ENCODE measurements at regions not wholly inside any gene's neighbourhood (a gene's known extent, or its start where the extent isn't known, plus 50 kb on each side); places are given as distances from the start of the nearest gene placed in this dataset.

DNA sequence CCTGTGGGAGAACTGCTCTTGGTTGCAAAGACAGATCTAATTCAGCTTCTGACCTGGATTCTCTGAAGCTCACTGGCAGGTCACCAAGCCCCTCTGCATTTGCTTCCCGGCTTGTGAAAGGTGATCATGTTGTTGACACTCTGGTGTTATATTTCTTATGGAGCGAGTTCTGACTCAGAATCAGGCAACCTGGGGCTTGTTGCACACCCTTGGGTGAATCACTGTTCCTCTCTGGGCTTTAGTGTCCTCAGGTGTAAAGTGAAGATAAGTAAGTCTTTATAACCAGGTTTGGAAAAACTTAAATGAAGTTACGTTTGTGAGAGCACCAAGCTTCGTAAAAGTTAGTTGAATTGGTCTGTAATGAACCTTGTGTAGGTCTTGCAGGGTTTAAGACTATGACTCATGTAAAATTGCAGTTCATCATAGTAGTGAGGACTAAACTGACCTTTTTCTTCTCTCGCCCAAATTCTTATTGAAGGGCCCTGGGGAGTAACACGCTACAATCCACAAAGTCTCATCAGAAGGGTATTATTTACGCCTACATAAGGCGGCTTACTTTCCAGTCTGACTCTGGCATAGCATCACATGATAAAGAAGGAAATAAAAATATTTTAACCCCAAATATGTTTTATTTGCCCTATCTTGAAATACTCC is 218.6 kb downstream of the TMEM38B start:
- peaks cover 40% of the 10 kb centered on the region for H3K4me1 ChIP-seq
- intact Hi-C loops (cut with micrococcal nuclease; ENCODE audit: unreplicated experiment): no loop called here
- H3K27me3 ChIP-seq (replicated peaks; ENCODE audit: control insufficient read depth, insufficient read depth, low read length): no peaks in the 10 kb centered on the region
- Mint-ChIP-seq H3K36me3 (ENCODE audit: insufficient read depth, unreplicated experiment) (peaks cover 11% of the 10 kb centered on the region), H3K4me3 (ENCODE audit: unreplicated experiment) (no peak overlapping the region), H3K9me3 (ENCODE audit: unreplicated experiment) (peaks cover 38% of the 10 kb centered on the region), H3K27ac (ENCODE audit: unreplicated experiment) (peak overlapping the region; percentile 93), H3K27me3 (ENCODE audit: insufficient read depth, unreplicated experiment) (no peaks in the 10 kb centered on the region), H3K4me1 (ENCODE audit: low read depth, unreplicated experiment) (peaks cover 34% of the 10 kb centered on the region)
- no peaks in the 10 kb centered on the region for H3K36me3 ChIP-seq (ENCODE audit: control insufficient read depth, insufficient read depth, low read length)
- no TSS peak for BruUV-seq (replicated peaks)
- CTCF ChIA-PET: no interaction called here
- no peak for TF ChIP-seq CTCF (IDR thresholded peaks at IDR 0.05; ENCODE audit: insufficient read depth in 1 of 2, low read depth in 1 of 2, low read length in 1 of 2, severe bottlenecking in 1 of 2, unreplicated experiment in 1 of 2)
- peak in 1 of 2 experiments; percentile 5 for DNase-seq
- peaks cover 4% of the 10 kb centered on the region for H3K9me3 ChIP-seq
- H3K4me3 ChIP-seq (ENCODE audit: low read depth, low read length): no peak overlapping the region
- POLR2A ChIA-PET: no interaction called here

DNA sequence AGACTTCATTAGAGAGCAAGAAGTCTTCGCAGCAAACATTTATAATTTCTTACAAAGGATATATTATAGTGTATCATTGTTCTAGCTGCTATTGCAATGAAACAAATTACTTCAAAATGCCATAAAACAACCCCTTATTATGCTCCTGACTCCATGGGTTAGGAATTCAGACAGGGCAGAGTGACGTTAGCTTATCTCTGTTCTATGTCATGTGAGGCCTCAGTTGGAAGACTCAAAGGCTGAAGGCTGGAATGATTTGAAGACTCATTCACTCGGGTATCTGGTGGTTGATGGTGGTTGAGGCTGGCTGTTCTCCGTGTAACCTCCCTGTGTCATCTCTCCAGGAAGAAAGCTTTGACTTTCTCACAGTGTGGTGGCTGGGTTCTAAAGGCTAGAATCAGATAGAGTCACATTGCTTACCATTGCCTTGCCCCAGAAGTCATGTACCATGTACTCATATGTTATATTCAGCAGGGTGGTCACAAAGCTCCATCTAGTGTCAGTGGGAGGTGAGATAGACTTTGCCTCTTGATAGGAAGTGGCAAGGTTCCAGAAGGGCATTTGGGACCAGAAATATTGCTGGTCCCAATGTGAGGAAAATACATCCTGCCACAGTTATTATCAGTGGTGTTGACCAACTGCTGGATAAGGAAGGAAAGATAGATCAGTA is 226.9 kb downstream of the TMEM38B start:
- H3K4me3 Mint-ChIP-seq (ENCODE audit: unreplicated experiment): no peak overlapping the region
- H3K27me3 Mint-ChIP-seq (ENCODE audit: insufficient read depth, unreplicated experiment): no peaks in the 10 kb centered on the region
- no peak overlapping the region for H3K27ac Mint-ChIP-seq (ENCODE audit: unreplicated experiment)
- Histone ChIP-seq H3K9me3 (no peaks in the 10 kb centered on the region; the same call in 1 of the 2 replicates), H3K4me1 (peaks cover 9% of the 10 kb centered on the region), H3K4me3 (ENCODE audit: low read depth, low read length) (no peak overlapping the region), H3K27me3 (replicated peaks; ENCODE audit: control insufficient read depth, insufficient read depth, low read length) (no peaks in the 10 kb centered on the region), H3K36me3 (ENCODE audit: control insufficient read depth, insufficient read depth, low read length) (no peaks in the 10 kb centered on the region)
- intact Hi-C loops (cut with micrococcal nuclease; ENCODE audit: unreplicated experiment): loop anchor here (1.0 kb wide), 1 partner anchor 20 kb away; no protein-coding TSS in a partner anchor
- no peak for DNase-seq
- H3K4me1 Mint-ChIP-seq (ENCODE audit: low read depth, unreplicated experiment): peaks cover 13% of the 10 kb centered on the region
- H3K36me3 Mint-ChIP-seq (ENCODE audit: insufficient read depth, unreplicated experiment): no peaks in the 10 kb centered on the region
- H3K9me3 Mint-ChIP-seq (ENCODE audit: unreplicated experiment): peaks cover 9% of the 10 kb centered on the region
- CTCF ChIA-PET: interaction anchor here (1.0 kb wide), 1 partner anchor 9 kb away, joined by 3 read pairs; no protein-coding TSS in a partner anchor
- BruUV-seq (replicated peaks): no TSS peak
- POLR2A ChIA-PET: no interaction called here
- TF ChIP-seq CTCF (IDR thresholded peaks at IDR 0.05; ENCODE audit: insufficient read depth in 1 of 2, low read depth in 1 of 2, low read length in 1 of 2, severe bottlenecking in 1 of 2, unreplicated experiment in 1 of 2): peak in 1 of 2 experiments; percentile 15

DNA sequence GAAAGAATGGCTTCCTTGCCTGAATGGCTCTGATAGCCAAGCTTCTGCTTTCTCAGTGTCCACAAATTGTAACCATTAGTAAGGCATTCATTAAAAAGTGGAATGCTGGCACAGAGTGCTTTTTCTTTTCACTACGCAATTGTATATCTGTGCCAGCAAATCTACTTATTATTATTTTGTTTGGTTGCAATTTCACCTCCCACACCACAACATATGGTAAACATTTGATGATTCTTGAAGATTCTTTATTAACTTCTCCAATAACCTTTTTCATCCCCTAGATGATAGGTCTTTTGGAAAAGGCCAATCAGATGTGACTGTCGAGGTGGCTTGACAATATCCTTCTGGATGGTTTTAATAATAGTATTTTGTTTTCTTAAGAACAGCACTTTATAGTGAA is 234.1 kb downstream of the TMEM38B start:
- Histone ChIP-seq H3K4me3 (ENCODE audit: low read depth, low read length) (no peak overlapping the region), H3K9me3 (no peaks in the 10 kb centered on the region), H3K36me3 (ENCODE audit: control insufficient read depth, insufficient read depth, low read length) (no peaks in the 10 kb centered on the region), H3K27me3 (replicated peaks; ENCODE audit: control insufficient read depth, insufficient read depth, low read length) (no peaks in the 10 kb centered on the region), H3K4me1 (no peaks in the 10 kb centered on the region)
- Mint-ChIP-seq H3K9me3 (ENCODE audit: unreplicated experiment) (peaks cover 12% of the 10 kb centered on the region), H3K4me1 (ENCODE audit: low read depth, unreplicated experiment) (no peaks in the 10 kb centered on the region), H3K27ac (ENCODE audit: unreplicated experiment) (no peak overlapping the region), H3K36me3 (ENCODE audit: insufficient read depth, unreplicated experiment) (no peaks in the 10 kb centered on the region), H3K4me3 (ENCODE audit: unreplicated experiment) (no peak overlapping the region), H3K27me3 (ENCODE audit: insufficient read depth, unreplicated experiment) (no peaks in the 10 kb centered on the region)
- TF ChIP-seq CTCF (IDR thresholded peaks at IDR 0.05; ENCODE audit: insufficient read depth in 1 of 2, low read depth in 1 of 2, low read length in 1 of 2, severe bottlenecking in 1 of 2, unreplicated experiment in 1 of 2): no peak
- BruUV-seq (replicated peaks): no TSS peak
- no peak for DNase-seq
- ChIA-PET POLR2A (no interaction called here), CTCF (no interaction called here)
- intact Hi-C loops (cut with micrococcal nuclease; ENCODE audit: unreplicated experiment): no loop called here
